K562 (cell line): ENCODE measurements at regions not wholly inside any gene's neighbourhood (a gene's known extent, or its start where the extent isn't known, plus 50 kb on each side); places are given as distances from the start of the nearest gene placed in this dataset.

ENCODE experiments used
- ATF6 ChIP-seq: sonication (generic); formaldehyde crosslinking; IDR thresholded peaks from 2 replicates; pipeline ENCODE4 v1.4.0; 2020; ENCODE audit warnings: mild to moderate bottlenecking, missing genetic modification reagents
- CTBP1 ChIP-seq: fragments of 450-650 bp; IDR thresholded peaks from 2 replicates; pipeline ENCODE4 v1.6.1; 2016; ENCODE audit warnings: borderline replicate concordance
- NR2C2 ChIP-seq, 2 experiments: fragments of 200-800 bp in 1 of 2; sonication (Bioruptor generic) in 1 of 2; sonication (generic) in 1 of 2; formaldehyde crosslinking in 1 of 2; IDR thresholded peaks; 2 replicates each; pipeline versions ENCODE4 v1.6.1 to v1.8.0; 2016 to 2022; ENCODE audit warnings: mild to moderate bottlenecking in 1 of 2, missing compliant biosample characterization in 1 of 2, missing genetic modification characterization in 1 of 2, missing genetic modification reagents in 1 of 2
- PPARD ChIP-seq: fragments of 250-450 bp; sonication (Bioruptor Pico); IDR thresholded peaks from 2 replicates; pipeline ENCODE4 v1.8.0; 2022; ENCODE audit warnings: inconsistent platforms, mild to moderate bottlenecking, moderate library complexity
- SMAD4 ChIP-seq: fragments of 250-450 bp; sonication (Bioruptor Pico); conservative IDR thresholded peaks from 2 replicates; pipeline ENCODE4 v1.8.0; 2021; ENCODE audit warnings: inconsistent platforms, mild to moderate bottlenecking, moderate library complexity
- ZNF217 ChIP-seq: sonication (generic); formaldehyde crosslinking; IDR thresholded peaks from 2 replicates; pipeline ENCODE4 v1.8.0; 2022; ENCODE audit warnings: mild to moderate bottlenecking, missing genetic modification reagents
- ZNF280B ChIP-seq: fragments of 250-450 bp; sonication (Bioruptor Pico); IDR thresholded peaks from 2 replicates; pipeline ENCODE4 v1.5.1; 2021; ENCODE audit warnings: mild to moderate bottlenecking
- ZNF695 ChIP-seq: fragments of 450-650 bp; formaldehyde crosslinking; IDR thresholded peaks from 2 replicates; pipeline ENCODE4 v1.4.0; 2020; ENCODE audit warnings: mild to moderate bottlenecking, moderate library complexity

- TF ChIP-seq ZNF280B (CRISPR knock-in tag) (no peak), NR2C2 (CRISPR knock-in tag; IDR thresholded peaks at IDR 0.05) (no peak), NR2C2 (tag; IDR thresholded peaks at IDR 0.05) (no peak), ATF6 (no peak), PPARD (CRISPR knock-in tag) (no peak), CTBP1 (no peak), ZNF695 (CRISPR knock-in tag) (no peak), ZNF217 (CRISPR knock-in tag) (no peak), SMAD4 (CRISPR knock-in tag) (no peak)
- TF ChIP-seq, all 486 proteins: peak for 6
Measured at GRCh38 chr2:200219309-200220113, 87.0 kb upstream of the SPATS2L start (continued).
